ENCODE measurements at regions not wholly inside any gene's neighbourhood (a gene's known extent, or its start where the extent isn't known, plus 50 kb on each side); places are given as distances from the start of the nearest gene placed in this dataset.

DNA sequence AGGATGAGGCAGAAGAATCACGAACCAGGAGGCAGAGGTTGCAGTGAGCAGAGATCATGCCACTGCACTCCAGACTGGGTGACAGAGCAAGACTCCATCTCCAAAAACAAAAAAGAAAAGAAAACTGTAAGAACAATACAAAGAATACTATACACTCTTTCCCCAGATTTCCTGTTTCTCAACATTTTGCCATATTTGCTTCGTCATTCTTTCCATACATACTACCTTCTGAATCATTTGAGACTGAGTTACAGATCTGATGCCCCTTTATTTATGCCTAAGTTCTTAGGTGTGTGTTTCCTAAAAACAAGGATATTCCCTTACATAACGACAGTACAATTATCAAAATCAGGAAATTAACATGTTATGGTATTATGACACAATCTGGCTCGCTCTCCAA, 168.4 kb upstream of the CELF2 start:
- TF ChIP-seq CHD2 (IDR thresholded peaks at IDR 0.05; ENCODE audit: low read length, partially characterized antibody) (no peak), FOXS1 (CRISPR knock-in tag; IDR thresholded peaks at IDR 0.05) (no peak)
- TF ChIP-seq, protein P1, sequence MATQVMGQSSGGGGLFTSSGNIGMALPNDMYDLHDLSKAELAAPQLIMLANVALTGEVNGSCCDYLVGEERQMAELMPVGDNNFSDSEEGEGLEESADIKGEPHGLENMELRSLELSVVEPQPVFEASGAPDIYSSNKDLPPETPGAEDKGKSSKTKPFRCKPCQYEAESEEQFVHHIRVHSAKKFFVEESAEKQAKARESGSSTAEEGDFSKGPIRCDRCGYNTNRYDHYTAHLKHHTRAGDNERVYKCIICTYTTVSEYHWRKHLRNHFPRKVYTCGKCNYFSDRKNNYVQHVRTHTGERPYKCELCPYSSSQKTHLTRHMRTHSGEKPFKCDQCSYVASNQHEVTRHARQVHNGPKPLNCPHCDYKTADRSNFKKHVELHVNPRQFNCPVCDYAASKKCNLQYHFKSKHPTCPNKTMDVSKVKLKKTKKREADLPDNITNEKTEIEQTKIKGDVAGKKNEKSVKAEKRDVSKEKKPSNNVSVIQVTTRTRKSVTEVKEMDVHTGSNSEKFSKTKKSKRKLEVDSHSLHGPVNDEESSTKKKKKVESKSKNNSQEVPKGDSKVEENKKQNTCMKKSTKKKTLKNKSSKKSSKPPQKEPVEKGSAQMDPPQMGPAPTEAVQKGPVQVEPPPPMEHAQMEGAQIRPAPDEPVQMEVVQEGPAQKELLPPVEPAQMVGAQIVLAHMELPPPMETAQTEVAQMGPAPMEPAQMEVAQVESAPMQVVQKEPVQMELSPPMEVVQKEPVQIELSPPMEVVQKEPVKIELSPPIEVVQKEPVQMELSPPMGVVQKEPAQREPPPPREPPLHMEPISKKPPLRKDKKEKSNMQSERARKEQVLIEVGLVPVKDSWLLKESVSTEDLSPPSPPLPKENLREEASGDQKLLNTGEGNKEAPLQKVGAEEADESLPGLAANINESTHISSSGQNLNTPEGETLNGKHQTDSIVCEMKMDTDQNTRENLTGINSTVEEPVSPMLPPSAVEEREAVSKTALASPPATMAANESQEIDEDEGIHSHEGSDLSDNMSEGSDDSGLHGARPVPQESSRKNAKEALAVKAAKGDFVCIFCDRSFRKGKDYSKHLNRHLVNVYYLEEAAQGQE (IDR thresholded peaks at IDR 0.05): no peak
- TF ChIP-seq, protein P2, sequence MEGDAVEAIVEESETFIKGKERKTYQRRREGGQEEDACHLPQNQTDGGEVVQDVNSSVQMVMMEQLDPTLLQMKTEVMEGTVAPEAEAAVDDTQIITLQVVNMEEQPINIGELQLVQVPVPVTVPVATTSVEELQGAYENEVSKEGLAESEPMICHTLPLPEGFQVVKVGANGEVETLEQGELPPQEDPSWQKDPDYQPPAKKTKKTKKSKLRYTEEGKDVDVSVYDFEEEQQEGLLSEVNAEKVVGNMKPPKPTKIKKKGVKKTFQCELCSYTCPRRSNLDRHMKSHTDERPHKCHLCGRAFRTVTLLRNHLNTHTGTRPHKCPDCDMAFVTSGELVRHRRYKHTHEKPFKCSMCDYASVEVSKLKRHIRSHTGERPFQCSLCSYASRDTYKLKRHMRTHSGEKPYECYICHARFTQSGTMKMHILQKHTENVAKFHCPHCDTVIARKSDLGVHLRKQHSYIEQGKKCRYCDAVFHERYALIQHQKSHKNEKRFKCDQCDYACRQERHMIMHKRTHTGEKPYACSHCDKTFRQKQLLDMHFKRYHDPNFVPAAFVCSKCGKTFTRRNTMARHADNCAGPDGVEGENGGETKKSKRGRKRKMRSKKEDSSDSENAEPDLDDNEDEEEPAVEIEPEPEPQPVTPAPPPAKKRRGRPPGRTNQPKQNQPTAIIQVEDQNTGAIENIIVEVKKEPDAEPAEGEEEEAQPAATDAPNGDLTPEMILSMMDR (IDR thresholded peaks at IDR 0.05): no peak
